Caco-2 (cell line): ENCODE measurements at regions not wholly inside any gene's neighbourhood (a gene's known extent, or its start where the extent isn't known, plus 50 kb on each side); places are given as distances from the start of the nearest gene placed in this dataset.

Experiments
- BruUV-seq: library from RNA; stranded (reverse); fragments of 400-500 nt; replicated peaks from 2 replicates; lab custom pipeline; 2021; lab: Mats Ljungman, UMichigan
- CTCF ChIA-PET: fragments of 300-600 bp; sonication (Branson Sonifier 250); formaldehyde crosslinking; loops from one replicate; lab custom pipeline; 2022; ENCODE audit warnings: antibody characterized with exemption; lab: Charles Lee
- POLR2A ChIA-PET: fragments of 300-600 bp; sonication (Branson Sonifier 250); formaldehyde crosslinking; loops from one replicate; lab custom pipeline; 2022; ENCODE audit warnings: antibody characterized with exemption; lab: Charles Lee
- DNase-seq, 2 experiments: peaks; one replicate each; pipeline versions ENCODE4 v3.0.0 to v3.0.0-alpha.2; 2020 to 2022
- H3K27me3 ChIP-seq: replicated peaks from 2 replicates; pipeline ENCODE4 v1.6.0; 2011; ENCODE audit warnings: low read length; ENCODE audit not compliant: control insufficient read depth, insufficient read depth
- H3K36me3 ChIP-seq: 2 replicates; pipeline ENCODE4 v1.5.1; 2011; ENCODE audit warnings: low read length; ENCODE audit not compliant: control insufficient read depth, insufficient read depth
- H3K4me1 ChIP-seq: fragments of 250-450 bp; sonication (Bioruptor Pico); 2 replicates; pipeline ENCODE4 v1.5.1; 2020; ENCODE audit warnings: mild to moderate bottlenecking
- H3K4me3 ChIP-seq: 2 replicates; pipeline ENCODE4 v1.5.1; 2011; ENCODE audit warnings: low read depth, mild to moderate bottlenecking, control low read depth, low read length
- H3K9me3 ChIP-seq: fragments of 250-450 bp; sonication (Bioruptor Pico); 2 replicates; pipeline ENCODE4 v1.5.1; 2020; ENCODE audit warnings: mild to moderate bottlenecking, moderate library complexity
- H3K27ac Mint-ChIP-seq: one replicate; pipeline ENCODE4 v1.8.0; 2022; ENCODE audit warnings: mixed read lengths; ENCODE audit not compliant: unreplicated experiment
- H3K27me3 Mint-ChIP-seq: one replicate; pipeline ENCODE4 v1.8.0; 2022; ENCODE audit warnings: mixed read lengths; ENCODE audit not compliant: insufficient read depth, unreplicated experiment
- H3K36me3 Mint-ChIP-seq: one replicate; pipeline ENCODE4 v1.8.0; 2022; ENCODE audit warnings: mild to moderate bottlenecking, mixed read lengths; ENCODE audit not compliant: insufficient read depth, unreplicated experiment
- H3K4me1 Mint-ChIP-seq: one replicate; pipeline ENCODE4 v1.8.0; 2022; ENCODE audit warnings: low read depth, mixed read lengths; ENCODE audit not compliant: unreplicated experiment
- H3K4me3 Mint-ChIP-seq: one replicate; pipeline ENCODE4 v1.8.0; 2022; ENCODE audit warnings: mild to moderate bottlenecking, moderate library complexity, mixed read lengths; ENCODE audit not compliant: unreplicated experiment
- H3K9me3 Mint-ChIP-seq: one replicate; pipeline ENCODE4 v1.8.0; 2022; ENCODE audit warnings: mixed read lengths; ENCODE audit not compliant: unreplicated experiment
- intact Hi-C: fragments of 100-400 bp; cut with micrococcal nuclease; formaldehyde crosslinking; loops from one replicate; pipeline ENCODE4 v1.10.0; 2022; ENCODE audit not compliant: unreplicated experiment
- TF ChIP-seq, protein P1 (sequence below), 2 experiments: fragments of 200-600 bp in 1 of 2; IDR thresholded peaks; 1 replicate in 1 of 2; 2 replicates in 1 of 2; pipeline versions ENCODE4 v1.5.1 to v1.8.0; 2011 to 2022; ENCODE audit warnings: antibody characterized with exemption in 1 of 2, control low read depth in 1 of 2, inconsistent platforms in 1 of 2, low read depth in 1 of 2, low read length in 1 of 2, mild to moderate bottlenecking in 1 of 2, moderate library complexity in 1 of 2; ENCODE audit not compliant: insufficient read depth in 1 of 2, severe bottlenecking in 1 of 2, unreplicated experiment in 1 of 2

DNA sequence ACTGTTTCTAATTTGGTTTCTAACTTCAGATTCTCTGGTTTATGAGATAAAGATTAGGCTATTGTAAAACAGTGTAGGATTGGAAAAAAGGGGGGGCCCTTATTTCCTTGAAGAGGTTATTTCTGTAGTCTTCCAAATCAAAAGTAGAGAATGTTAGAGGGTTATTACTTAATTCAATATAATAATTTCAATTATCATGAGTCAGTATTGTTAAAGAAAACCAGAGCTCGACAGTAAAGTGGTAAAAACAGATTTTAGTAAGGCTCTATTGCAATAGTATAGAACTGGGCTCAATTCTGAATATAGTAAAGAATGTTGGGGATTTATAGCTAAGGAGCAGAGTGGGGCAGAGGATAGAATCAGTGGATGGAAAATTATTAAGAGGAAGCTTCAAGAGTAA, 140.0 kb downstream of the TANC2 start:
- intact Hi-C loops, result no loop called here
- CTCF ChIA-PET, result no interaction called here
- TF ChIP-seq, protein P1, sequence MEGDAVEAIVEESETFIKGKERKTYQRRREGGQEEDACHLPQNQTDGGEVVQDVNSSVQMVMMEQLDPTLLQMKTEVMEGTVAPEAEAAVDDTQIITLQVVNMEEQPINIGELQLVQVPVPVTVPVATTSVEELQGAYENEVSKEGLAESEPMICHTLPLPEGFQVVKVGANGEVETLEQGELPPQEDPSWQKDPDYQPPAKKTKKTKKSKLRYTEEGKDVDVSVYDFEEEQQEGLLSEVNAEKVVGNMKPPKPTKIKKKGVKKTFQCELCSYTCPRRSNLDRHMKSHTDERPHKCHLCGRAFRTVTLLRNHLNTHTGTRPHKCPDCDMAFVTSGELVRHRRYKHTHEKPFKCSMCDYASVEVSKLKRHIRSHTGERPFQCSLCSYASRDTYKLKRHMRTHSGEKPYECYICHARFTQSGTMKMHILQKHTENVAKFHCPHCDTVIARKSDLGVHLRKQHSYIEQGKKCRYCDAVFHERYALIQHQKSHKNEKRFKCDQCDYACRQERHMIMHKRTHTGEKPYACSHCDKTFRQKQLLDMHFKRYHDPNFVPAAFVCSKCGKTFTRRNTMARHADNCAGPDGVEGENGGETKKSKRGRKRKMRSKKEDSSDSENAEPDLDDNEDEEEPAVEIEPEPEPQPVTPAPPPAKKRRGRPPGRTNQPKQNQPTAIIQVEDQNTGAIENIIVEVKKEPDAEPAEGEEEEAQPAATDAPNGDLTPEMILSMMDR (IDR thresholded peaks at IDR 0.05; ENCODE audit: insufficient read depth in 1 of 2, low read depth in 1 of 2, low read length in 1 of 2, severe bottlenecking in 1 of 2, unreplicated experiment in 1 of 2), result no peak

DNA sequence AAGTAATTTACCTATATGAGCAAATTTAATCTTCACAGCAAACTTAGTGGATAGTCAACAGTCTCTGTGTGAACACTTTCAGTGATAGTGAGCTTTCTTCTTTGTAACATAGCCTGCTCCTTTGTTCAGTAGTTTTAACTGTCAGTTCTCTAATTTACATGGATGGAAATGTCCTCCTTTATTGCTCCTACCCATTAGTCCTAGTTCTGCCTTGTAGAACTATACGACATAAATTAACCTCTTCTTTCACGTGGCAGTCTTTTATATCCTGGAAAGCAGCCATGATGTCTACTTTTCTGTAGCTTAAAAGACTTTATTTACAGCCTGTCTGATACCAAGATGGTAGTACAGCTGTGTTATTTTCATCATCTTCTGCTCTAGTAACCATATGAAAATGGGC, 143.6 kb downstream of the TANC2 start:
- Mint-ChIP-seq H3K36me3 (no peaks in the 10 kb centered on the region), H3K27me3 (peaks cover 3% of the 10 kb centered on the region), H3K4me1 (no peaks in the 10 kb centered on the region), H3K27ac (no peak overlapping the region), H3K4me3 (no peak overlapping the region), H3K9me3 (no peaks in the 10 kb centered on the region)
- Histone ChIP-seq H3K36me3 (no peaks in the 10 kb centered on the region), H3K4me3 (no peak overlapping the region), H3K4me1 (no peaks in the 10 kb centered on the region), H3K27me3 (no peaks in the 10 kb centered on the region; the same call in 1 of the 2 replicates), H3K9me3 (no peaks in the 10 kb centered on the region)
- TF ChIP-seq, protein P1 (IDR thresholded peaks at IDR 0.05; ENCODE audit: insufficient read depth in 1 of 2, low read depth in 1 of 2, low read length in 1 of 2, severe bottlenecking in 1 of 2, unreplicated experiment in 1 of 2), result no peak
- CTCF ChIA-PET, result no interaction called here
- no TSS peak for BruUV-seq
- DNase-seq, result no peak
- POLR2A ChIA-PET, result no interaction called here
- intact Hi-C loops, result no loop called here

More for the DNA sequence above, 140.0 kb downstream of the TANC2 start:
- Mint-ChIP-seq H3K36me3 (no peaks in the 10 kb centered on the region), H3K9me3 (no peaks in the 10 kb centered on the region), H3K4me1 (no peaks in the 10 kb centered on the region), H3K27me3 (peaks cover 4% of the 10 kb centered on the region), H3K4me3 (no peak overlapping the region), H3K27ac (no peak overlapping the region)
- BruUV-seq, result no TSS peak
- H3K27me3 ChIP-seq, result no peaks in the 10 kb centered on the region
- no peaks in the 10 kb centered on the region for H3K36me3 ChIP-seq
- no peaks in the 10 kb centered on the region for H3K4me1 ChIP-seq
- no peaks in the 10 kb centered on the region for H3K9me3 ChIP-seq
- no peak overlapping the region for H3K4me3 ChIP-seq
- POLR2A ChIA-PET, result no interaction called here
- DNase-seq, result no peak

DNA sequence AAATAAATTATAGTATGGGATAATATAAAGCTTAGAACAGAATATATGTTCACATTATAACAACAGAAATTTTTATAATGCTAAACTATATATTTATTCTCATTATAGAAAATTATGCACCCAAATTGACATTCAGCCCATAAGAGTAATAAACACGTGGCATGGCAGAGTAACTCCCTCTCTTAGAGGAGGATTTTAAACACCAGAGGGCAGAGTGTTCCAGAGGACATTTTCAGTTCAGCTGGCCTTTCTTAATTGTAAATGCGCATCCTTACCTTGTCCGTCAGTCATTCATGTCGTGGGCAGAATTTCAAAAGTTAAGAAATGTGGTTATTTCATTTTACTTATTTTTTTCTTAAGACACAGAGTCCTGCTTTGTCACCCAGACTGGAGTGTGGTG, 147.1 kb downstream of the TANC2 start:
- Histone ChIP-seq H3K4me3 (no peak overlapping the region), H3K9me3 (no peaks in the 10 kb centered on the region), H3K4me1 (no peaks in the 10 kb centered on the region), H3K27me3 (no peaks in the 10 kb centered on the region; the same call in 1 of the 2 replicates), H3K36me3 (no peaks in the 10 kb centered on the region)
- CTCF ChIA-PET, result interaction anchor here (2.2 kb wide), 1 partner anchor 294 kb away, joined by 12 read pairs; no protein-coding TSS in a partner anchor
- Mint-ChIP-seq H3K4me3 (no peak overlapping the region), H3K36me3 (no peaks in the 10 kb centered on the region), H3K27ac (no peak overlapping the region), H3K9me3 (no peaks in the 10 kb centered on the region), H3K4me1 (no peaks in the 10 kb centered on the region), H3K27me3 (peaks cover 5% of the 10 kb centered on the region)
- intact Hi-C loops, result loop anchor here (1.0 kb wide), 1 partner anchor 293 kb away; no protein-coding TSS in a partner anchor
- DNase-seq, result no peak
- POLR2A ChIA-PET, result no interaction called here
- TF ChIP-seq, protein P1 (IDR thresholded peaks at IDR 0.05; ENCODE audit: insufficient read depth in 1 of 2, low read depth in 1 of 2, low read length in 1 of 2, severe bottlenecking in 1 of 2, unreplicated experiment in 1 of 2), result no peak
- BruUV-seq, result no TSS peak
